ENCODE measurements at regions not wholly inside any gene's neighbourhood (a gene's known extent, or its start where the extent isn't known, plus 50 kb on each side); places are given as distances from the start of the nearest gene placed in this dataset.
A peak's percentile ranks its signal among the peaks of the same experiment; 100 is the strongest.

DNA sequence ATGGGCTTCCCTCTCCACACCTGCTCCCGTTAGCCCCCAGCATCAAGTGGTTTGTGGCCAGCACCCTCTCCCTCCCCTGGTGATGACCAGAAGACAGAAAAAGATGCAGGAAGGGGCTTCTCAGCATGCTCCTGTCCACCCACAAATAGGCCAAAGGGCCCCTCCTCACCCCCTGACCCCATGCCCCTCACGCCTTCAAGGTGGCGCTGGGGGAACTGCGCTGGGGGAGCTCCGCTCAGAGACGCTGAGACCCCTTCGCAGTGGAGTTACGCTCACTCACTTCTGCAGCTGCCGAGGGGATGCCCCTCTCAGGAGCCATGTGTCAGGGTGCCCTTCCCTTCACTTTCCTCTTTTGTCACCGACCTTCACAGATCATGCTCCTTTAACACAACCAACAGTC, 92.0 kb downstream of the PSMB1 start:
- no peak for DNase-seq (ENCODE audit: low spot score)
- ATAC-seq (ENCODE audit: low FRiP score), result no peak
- TF ChIP-seq, protein P1, sequence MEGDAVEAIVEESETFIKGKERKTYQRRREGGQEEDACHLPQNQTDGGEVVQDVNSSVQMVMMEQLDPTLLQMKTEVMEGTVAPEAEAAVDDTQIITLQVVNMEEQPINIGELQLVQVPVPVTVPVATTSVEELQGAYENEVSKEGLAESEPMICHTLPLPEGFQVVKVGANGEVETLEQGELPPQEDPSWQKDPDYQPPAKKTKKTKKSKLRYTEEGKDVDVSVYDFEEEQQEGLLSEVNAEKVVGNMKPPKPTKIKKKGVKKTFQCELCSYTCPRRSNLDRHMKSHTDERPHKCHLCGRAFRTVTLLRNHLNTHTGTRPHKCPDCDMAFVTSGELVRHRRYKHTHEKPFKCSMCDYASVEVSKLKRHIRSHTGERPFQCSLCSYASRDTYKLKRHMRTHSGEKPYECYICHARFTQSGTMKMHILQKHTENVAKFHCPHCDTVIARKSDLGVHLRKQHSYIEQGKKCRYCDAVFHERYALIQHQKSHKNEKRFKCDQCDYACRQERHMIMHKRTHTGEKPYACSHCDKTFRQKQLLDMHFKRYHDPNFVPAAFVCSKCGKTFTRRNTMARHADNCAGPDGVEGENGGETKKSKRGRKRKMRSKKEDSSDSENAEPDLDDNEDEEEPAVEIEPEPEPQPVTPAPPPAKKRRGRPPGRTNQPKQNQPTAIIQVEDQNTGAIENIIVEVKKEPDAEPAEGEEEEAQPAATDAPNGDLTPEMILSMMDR (IDR thresholded peaks at IDR 0.05), result no peak

DNA sequence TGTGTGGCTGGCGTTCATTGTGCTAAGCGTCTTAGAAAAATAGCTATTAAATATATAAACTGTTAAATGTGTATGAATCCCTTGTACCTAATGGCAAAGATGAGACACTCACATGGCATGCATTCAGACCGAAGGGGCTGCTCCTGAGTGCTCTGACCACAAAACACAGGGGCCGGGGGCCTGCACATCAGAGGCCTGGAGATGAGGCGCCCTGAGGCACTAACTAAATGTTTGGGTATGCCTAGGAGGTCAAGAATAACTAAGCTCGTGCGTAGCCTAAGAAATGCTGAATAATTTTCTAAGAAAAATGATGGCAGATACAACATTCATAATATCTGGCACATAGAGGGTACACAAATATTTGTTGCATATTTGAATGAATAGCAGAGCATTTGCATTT, 92.5 kb downstream of the PSMB1 start:
- TF ChIP-seq, protein P1 (IDR thresholded peaks at IDR 0.05), result no peak
- ATAC-seq (ENCODE audit: low FRiP score) (no peak), DNase-seq (ENCODE audit: low spot score) (no peak)

DNA sequence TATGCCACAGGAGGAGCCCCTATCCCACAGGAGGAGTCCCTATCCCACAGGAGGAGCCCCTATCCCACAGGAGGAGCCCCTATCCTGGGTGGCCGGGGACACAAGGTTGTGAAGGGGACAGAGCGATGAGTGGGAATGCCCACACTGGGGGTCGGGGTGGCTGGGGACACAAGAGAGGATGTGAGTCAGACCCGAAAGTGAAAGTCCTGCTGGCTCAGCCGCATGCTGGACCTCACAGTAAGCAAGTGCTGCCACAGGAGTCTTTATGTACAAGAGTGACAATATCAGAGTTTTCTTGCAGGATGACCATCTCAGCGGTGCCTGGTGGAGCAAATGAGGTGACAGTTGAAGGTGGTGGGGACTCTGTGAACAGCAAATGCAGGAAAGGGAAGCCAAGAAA, 93.7 kb downstream of the PSMB1 start:
- ATAC-seq (ENCODE audit: low FRiP score) (peak; percentile 59), DNase-seq (ENCODE audit: low spot score) (no peak)
- TF ChIP-seq, protein P1 (IDR thresholded peaks at IDR 0.05), result no peak

DNA sequence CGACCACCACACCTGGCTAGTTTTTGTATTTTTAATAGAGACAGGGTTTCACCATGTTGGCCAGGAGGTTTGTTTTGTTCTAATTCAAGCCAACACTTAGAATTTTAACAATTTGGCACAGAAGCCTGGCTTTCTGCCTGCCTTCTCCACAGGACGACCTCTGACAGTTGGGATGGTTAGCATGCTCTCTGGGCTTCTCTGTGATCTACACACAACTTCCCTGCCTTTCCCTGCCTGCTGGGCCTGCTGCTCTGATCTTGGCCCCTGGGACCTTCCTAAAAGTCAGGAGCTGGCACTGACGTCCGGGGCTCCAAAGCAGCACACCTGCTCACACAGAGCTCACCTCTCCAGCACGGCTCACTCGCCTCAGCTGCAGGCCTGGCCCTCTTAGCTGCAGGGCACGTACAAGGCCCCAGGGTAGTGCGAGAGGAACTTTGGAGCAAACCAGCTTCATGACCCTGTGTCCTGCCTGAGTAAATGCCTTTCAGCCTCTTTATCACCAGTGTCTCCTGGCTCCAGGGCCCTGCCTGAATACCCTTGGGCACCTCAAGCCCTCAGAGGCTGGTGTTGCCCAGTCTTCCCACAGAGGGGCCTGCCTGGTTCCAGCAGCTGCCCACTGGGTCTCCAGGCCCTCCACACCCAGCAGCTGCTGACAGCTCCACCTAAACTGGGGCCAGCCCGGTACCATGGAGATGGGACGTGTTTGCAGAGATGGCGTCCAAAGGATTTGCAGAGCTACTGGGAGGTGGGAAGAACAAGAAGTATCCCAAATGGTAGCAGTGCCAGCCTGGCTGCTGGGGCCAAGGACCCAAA, 96.0 kb downstream of the PSMB1 start:
- ATAC-seq (ENCODE audit: low FRiP score), result no peak
- TF ChIP-seq, protein P1 (IDR thresholded peaks at IDR 0.05), result no peak
- DNase-seq (ENCODE audit: low spot score), result no peak
